Urothelium cell line (cell line): ENCODE measurements at regions not wholly inside any gene's neighbourhood (a gene's known extent, or its start where the extent isn't known, plus 50 kb on each side); places are given as distances from the start of the nearest gene placed in this dataset.

Source experiments
- DNase-seq: peaks from one replicate; pipeline ENCODE4 v3.0.0; 2011; ENCODE audit warnings: low spot score, mixed read lengths
- FAIRE-seq: peaks from 2 replicates; lab custom pipeline; 2011; peaks lifted over from hg19 to GRCh38; lab: Jason Lieb, UNC

DNA sequence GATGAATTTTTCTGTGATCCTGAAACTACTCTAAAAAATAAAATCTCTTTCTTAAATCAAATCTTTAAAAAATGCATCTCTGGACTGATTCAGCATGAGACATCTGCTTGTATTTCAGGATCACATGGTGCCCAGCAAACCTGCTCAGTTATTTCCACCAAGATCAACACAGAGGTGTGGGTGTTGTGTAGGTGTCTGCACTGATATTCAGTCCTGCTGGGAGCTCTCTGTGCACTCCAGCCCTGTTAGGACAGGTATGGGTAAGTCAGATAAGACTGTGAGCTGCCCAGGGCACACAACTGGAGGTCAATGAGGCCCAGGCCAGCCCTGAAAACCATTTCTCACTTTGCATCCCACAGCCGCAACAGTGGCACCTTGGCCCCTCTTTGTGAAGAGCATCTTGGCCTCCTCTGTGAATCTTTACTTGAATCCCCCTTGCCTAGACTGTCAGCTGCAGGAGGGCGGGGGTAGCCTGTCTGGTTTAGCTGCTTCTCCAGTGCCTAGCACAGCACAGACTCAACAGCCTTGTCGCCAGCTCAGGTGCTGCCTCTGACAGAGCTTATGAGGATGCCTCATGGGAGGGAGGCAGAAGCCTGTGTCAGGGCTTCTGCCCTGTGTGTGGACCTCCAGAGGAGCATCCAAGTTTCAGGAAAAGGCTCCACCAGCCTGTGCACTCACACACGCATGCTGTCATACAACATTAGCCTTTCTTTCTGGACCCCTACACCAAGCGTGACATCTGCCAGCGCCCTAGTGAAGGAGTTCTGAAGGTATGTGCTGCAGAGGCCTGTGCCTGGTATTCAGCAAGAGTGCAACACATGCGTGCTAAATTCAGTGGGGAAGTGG is 187.6 kb upstream of the CST7 start:
- FAIRE-seq (no peak), DNase-seq (no peak)

DNA sequence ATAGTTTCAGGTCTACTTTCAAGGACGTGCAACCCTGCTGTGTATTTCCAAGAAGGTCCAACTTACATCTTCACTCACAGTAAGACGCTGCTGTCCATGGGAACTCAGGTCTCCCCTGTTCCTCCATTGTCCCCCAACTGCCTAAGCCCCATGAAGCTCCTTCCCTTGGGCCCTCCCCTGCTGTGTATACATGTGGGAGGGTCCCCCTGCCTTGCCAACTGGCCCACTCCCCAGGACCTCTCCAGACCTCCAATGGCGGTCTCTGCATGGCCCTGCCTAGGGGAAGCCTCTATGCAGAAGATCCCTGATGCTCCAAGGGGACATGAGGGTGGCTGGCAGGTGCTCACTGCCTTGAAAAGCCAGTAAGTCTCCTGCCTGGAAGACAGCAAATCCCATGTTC is 186.7 kb upstream of the CST7 start:
- FAIRE-seq = no peak

DNA sequence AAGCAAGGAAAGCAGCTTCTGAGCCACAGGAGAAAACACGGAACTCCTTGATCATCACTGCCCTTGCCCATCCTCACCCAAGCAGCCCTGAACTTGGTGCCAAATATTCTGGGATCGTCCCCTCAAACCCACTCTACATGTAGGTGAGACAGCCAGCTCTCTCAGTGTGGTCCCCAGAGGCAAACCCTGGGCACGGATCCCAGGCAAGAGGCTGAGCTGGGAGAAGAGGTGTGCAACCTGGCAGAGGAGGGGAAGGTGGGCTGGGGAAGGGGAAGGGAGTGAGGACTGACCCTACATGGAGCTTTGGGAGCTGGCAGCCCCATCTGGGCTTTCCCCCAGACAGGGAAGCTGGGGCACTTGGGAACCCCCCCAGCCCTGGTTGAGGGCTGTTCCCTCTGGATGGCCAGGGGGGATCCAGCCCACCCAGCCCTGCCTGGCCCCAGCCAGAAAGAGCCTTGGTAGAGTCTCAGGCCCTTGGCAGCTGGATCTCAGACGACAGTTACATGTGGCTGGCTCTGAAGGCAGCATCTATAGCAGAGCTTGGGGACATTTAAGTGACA is 186.2 kb upstream of the CST7 start:
- FAIRE-seq (no peak), DNase-seq (no peak)

More for the DNA sequence above, 186.7 kb upstream of the CST7 start:
- DNase-seq = no peak

DNA sequence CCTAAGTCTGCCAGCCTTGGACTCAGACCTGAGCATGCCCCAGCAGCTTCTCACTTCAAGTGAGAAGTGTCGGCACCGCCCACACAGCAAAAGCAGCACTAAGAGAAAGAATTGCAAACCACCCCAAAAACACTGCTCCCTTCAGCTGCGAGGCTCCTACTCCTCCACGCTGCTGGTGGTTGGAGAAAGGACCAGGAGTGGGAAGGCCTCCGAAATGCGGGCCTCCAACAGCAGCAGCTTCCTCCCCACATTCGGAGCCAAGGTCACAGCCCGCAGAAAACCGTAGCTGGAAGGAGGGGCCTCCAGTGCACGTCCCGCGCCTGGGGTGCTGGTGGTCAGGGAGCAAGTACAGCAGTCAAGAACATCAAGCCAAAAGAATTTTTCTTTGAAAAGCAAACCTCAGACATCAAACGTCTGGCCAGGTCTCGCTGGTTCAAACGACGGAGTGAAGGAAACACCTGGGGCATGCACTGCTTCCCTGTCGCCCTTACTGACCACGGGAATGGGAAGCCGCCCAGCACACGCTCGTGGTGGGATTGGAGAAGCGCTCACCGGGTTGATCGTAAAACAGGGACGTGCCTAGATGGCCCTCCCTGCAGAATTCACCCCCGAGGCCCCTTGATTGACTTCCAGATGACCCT is 185.6 kb upstream of the CST7 start:
- DNase-seq = no peak
- FAIRE-seq = no peak

DNA sequence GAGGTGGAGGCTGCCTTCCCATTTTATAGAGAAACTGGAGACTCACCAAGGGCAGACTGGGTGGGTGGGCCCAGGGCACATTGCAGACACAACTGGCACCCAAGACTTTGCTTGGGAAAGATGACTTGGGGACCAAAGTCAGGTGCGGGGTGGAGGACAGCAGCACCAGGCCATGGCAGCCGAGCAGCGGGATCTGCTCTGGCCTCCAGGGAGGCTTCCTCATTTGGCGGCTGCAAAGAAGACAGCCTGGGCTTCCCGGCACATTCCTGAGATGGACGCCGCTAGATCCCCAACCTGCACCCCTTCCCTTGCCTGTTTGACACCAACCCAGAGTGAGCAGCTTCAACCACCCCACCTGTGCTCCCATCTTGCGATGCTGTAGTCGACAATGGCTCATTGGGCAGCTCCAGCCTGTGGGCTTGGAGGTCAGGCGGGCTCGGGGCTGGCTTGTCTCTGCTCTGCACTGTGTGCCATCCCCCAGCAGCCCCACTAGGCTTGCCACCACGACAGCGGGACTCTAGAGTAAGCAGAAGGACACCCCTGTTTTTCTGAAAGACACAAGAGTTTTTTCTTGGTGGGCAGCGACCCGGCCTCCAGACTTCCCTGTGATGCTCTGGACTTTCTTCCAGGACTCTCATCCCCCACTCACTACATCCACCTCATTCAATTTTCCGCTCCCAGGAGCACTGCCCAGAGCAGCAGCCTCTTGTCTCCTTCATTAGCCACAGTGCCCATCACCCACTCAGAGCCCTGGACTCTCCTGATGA is 184.9 kb upstream of the CST7 start:
- no peak for DNase-seq
- FAIRE-seq = no peak

DNA sequence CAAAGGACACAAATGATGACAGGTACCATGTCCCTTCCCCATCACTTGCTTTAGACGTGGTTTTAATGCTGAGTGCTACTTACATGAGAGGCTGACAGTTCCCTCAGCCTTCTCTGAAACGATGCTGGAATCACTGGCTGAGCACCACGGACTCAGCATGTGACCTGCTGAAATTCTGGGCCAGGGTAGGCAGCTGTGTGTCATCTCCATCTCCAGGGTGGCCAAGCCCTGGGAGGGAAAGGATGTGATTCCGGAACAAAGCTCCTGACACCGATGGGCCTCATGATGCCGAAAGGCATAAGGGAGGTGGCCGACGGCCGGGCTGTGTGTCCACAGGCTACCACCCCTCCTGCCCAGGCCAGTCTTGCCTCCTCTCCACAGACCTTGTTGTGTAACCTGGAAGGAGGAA is 184.3 kb upstream of the CST7 start:
- no peak for FAIRE-seq
- DNase-seq = no peak

DNA sequence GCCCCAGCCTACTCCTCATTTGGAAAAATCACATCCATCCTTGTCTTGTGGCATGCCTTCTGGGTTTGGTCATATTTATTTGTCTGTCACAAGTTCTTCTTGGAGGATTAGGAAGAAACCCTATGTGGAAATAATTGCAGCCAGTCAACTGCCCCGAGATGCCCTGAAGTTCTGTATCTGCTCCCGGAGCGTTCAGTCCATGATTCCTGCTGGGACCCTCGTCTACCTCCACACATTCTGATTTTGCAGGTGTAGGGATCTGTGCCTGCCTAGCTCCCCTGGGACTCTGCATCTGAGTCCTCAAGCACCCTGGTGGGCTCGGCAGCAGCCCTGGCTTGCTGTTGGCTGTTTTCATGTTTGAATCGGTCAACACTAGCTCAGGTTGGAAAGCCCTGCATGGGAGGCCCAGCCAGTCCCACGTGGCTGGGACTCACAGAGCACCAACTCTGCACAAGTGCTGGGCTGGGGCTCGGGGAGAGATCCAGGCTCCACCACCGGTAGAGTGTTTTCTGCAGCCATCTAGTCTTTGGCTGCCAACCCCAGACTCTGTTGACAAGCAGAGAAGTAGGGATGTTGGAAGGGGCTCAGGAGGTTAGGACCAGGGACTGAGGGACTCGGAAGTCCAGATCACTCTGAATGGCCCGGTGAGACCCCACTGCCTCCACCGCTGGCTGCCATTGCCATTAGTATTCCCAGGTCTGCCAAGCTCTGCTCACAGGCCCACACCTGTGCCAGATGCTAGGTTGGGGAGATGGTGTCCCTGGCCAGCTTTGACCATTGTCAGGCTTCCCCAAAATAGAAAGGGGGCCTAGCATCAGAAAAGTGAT is 183.5 kb upstream of the CST7 start:
- FAIRE-seq = no peak

DNA sequence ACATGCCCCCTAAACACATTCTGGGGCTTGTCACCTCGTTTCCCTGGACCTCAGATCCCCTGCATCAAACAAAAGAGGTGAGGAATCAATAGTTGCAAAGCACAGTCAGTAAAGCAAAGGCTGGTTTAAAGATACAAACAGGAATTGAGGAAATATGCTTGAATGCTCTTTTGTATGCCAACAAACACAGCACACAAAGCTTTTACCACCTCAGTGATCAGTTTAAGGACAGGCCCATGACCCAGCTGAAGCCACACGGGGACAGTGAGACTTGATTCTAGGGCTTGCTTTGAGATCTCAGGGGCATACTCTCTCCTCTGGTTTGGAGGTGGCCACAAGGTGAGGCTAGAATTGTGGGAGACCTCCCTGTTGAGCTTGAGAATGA is 182.9 kb upstream of the CST7 start:
- DNase-seq = no peak
- FAIRE-seq = no peak

More for the DNA sequence above, 183.5 kb upstream of the CST7 start:
- no peak for DNase-seq

DNA sequence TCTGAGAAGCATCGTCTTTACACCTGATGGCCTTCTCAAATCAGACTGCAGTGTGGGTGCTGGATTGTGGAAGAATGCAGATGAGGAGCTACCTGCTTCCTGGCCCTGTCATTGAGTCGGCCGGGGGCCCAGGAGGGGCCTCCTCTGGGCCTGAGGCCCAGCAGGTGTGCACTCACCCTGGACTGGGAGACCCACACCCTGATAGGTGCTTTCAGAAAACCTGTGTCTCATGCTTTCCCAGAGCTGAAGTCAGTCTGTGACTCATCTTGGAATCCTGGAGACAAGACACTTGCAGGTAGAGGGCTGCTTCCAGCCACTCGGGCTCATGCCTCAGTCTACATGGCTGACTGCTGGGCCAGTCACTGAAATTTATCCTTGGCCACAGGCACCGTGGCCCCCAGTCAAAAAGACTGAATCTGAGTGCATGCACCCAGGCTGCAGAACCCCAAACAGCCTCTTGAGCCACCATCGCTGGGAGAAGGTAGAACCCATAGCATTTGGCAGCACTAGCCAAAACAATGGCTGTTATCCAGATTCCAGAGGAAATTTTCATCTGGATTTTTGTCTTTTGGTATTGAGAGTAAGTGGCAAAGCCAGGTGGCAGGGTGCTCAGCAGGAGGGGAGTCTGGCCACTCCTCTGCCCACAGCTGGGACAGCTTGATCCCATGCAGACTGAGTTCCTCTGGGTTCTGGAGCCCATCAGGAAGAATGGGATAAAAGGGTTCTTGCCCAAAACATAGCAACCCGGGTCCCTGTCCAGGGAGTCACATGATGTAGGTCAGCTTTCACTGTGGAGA is 182.0 kb upstream of the CST7 start:
- DNase-seq (no peak), FAIRE-seq (no peak)

DNA sequence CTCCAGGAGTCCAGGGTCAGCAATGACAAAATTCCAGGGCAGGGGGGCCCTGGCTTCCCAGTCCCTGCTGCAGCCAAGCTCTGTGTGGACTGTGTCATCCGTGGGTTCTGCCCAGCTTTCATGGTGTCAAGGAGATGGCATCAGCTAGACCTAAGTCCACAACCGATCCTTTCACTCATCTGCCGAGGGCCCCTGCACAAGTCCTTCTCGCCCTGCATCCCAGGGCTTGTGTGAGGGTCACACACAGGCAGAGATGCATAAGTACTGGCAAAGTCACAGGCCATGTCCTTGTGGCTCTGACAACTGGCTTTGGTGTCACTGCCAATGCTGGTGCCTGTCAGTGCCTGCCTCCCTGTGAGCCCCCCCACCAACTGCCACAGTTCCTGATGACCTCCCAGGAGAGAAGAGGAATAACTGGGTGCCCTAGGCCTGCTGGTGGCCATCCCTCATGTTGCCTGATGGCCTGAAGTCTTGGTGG is 181.4 kb upstream of the CST7 start:
- FAIRE-seq (no peak), DNase-seq (no peak)

DNA sequence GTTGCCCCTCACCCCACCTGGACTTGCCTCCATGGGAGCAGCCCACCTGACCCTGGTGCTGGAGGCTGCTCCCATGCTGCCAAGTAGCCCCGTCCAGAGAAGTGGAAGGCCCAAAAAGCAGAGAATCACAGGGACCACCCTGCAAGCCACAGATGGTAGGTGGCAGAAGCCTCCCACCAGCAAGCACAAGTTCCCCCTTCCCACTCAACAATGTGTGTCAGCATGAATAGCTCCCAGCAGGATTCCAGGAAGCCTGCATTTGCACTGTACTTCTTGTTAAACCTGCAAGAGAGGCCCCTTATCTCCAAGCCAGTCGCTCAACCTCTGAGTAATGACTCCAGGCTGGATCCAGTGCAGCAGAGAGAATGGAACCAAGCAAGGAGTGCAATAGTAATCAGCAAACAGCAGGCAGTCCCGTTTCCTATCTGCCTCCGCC is 180.8 kb upstream of the CST7 start:
- no peak for DNase-seq
- FAIRE-seq = no peak

DNA sequence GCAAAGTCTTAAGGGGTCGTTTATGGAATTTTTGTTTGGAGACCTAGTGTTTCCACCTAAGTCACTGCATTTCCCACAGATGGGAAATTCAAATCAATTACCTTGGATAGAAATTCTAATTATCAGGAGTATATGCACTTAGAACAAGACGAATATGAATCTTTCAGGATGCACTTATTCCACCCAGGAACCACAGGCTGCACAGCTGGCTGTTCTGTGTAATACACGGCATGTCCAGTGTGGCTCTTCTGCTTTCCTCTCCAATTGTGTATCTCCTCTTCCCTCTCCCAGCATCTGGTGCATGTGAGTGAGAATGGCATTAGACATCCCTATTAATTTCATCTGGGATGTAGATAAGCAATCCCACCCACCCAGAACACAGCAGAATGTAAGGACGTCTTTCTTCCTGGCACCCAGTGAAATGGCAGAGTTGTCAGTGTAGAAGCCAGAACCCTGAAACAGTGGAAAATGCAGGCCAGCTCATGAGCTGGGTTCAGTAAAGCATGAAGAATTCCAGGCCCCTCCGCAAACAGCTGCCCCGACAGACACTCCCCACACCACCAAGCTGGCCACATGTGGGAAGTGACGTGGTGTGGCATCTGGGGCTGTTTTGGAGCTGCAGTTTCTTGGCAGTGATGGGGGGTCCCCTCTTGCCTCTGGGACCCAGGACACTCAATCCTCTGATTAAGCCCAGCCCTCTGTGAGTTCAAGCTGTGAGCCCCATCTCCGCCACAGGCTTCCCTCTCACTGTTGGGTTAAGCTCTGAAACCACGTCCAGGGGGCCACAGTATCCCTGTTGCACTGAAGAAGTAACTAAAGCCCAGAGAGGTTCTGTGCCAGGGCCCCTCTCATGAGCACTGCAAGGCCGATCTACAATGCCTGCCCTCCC is 180.1 kb upstream of the CST7 start:
- no peak for FAIRE-seq

DNA sequence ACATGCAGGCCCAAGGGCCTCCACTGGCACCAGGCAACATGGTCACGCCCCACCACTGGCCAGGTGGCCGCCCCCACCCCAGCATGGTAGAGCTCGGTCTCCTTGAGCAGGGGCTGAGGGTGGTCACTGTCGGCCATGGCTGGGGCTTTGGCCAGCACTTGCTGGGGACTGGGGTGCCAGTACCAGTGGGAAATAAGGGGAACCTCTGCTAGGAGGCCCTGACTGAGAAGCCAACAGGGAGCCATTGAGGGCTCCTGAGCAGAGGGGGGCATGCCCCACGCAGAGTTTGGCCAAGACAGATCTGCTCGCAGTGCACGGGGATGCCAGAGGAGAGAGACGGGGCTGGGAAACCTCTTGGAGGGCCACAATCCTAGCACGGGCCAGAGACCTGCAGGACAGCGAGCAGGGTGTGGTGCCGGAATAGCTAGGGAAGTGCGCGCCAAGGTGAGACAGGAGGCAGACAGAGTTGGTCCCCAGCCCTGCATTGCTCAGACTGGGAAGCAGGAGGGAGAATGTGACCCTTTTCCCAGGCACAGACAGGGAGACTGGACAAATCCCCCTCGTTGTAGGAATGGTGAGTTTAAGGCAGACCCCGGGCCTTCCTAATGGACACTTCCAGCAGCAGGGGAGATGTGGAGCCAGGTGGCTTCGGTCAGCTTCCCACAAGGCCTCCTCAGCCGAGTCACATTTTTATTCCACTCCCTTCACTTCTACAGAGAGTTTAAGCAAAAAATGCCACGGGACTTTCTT is 179.0 kb upstream of the CST7 start:
- no peak for DNase-seq
- no peak for FAIRE-seq

More for the DNA sequence above, 180.1 kb upstream of the CST7 start:
- no peak for DNase-seq

DNA sequence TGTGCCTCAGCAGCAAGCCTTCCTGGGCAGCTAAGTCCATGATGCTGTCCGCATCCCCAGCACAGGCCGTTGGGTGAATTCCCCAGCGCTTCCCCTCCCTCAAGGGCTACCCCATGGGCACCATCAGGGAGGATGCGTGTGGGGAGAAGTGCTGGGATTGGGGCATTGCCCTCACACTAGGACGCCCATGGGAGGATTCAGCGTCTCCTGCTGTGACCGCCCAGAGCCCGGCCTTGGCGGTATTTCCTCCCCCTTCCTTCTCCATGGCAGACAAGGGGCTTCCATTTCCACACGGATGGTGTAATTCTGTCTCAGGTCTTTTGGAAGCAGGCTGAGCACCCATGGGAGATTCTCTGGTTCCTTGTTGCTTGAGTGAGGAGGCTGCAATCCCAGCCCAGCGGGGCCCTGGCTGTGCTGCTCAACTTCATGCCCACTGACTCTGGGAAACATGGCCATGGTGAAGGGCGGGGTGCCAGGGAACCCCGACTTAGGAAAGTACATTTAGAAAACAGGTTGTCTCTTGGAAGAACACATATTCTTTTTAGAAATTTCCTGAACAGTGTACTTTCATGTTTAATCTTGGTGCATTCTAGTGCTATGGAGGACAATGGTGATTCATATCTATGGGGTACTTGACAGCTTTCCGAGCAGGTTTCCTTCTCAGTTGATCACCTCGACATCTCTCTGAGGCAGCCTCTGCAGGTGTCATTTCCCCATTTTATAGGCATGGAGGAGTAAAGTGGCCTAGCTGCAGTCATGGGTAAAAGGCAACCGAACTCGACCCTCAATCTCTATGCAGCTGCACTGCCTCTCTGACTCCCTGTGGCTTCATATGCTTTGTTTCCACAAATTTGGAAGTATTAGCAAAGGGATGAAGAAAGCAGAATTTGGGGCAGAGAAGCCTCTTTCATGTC is 178.2 kb upstream of the CST7 start:
- no peak for DNase-seq
- FAIRE-seq = no peak

DNA sequence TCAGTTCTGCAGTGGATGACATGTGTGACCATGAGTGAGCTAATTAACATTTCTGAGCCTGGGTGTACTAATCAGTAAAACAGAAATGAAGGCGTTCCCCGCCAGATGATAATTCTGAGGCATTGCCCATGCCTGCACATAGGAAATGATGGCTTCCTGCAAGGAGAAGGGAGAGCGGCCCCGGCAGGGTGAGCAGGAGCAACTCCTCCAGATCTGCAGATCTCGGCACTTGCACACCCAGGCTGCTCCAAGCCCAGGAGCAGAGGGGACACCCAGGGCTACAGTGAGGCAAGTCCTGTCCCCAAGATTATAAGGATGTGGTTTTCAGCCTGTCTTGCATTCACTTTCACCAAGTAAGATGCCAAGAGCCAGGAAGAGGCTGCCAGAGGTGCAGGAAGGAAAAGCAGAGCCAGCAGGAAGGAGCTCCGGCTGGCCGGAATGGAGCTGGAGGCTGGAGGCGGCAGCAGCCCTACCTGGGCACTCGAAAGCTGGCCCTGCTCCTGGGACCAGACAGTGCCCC is 177.5 kb upstream of the CST7 start:
- no peak for FAIRE-seq
- no peak for DNase-seq

DNA sequence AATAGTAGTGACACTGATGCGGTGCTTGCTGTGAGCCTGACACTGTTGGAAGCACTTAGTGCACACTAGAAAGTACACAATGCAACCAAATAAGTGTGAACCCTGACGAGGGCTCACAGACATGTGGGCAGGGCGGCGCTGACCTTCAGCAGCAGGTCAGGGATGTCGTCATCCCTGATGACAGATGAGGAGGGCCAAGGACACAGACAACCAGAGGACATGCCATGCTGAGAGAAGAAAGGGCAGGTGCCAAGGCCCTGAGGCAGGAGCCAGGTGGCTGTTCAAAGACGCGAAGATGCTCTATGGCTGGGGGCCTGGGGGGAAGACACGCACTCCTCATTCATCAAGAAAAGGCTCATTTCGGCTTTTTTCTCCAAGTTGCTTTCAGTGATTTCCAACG is 176.4 kb upstream of the CST7 start:
- peak; percentile 44 for FAIRE-seq

DNA sequence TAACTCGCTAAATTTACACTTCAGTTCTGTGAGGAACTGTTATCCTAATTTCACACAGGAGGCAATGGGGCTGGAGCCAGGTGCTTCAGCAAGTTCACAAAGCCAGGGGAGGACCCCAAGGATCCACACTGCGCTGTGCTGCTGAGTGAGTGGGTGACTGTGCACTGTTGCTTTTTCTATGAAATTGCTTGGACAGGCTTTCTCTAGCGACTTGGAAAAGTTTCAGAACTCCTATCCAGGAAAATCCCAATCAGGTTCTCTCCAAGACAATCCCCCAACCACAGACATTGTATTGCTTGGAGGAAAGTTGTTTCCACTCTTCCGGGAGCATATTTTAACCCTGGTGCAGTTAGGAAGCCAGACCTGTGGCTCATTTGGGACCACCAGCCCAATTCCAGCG is 175.9 kb upstream of the CST7 start:
- no peak for DNase-seq
- FAIRE-seq = no peak

More for the DNA sequence above, 176.4 kb upstream of the CST7 start:
- DNase-seq = no peak
